ENCODE measurements at regions not wholly inside any gene's neighbourhood (a gene's known extent, or its start where the extent isn't known, plus 50 kb on each side); places are given as distances from the start of the nearest gene placed in this dataset.

DNA sequence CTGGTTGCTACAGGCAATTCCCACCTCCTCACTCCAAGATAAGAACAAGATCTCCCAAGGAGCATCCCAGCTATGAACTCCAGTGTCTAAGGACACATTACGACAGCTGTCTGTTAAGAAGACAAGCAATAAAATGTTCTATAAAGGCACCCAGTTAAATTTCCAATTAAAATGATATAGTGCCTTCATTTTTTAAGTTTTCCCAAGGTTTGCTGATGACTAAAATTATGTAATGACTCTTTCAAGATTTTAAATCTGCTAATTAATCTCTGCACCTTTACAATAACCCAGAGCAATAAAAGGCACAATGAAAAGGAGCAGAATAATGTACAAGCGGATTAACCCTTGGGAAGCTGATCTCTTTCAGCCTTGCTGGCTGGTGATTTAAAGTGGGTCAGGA is 61.6 kb upstream of the REG3G start:
- H3K27me3 ChIP-seq (ENCODE audit: control insufficient read depth in 5 of 5, insufficient read depth in 4 of 5, low read length in 5 of 5), result no peaks in the 10 kb centered on the region
- no peak overlapping the region for H3K27ac ChIP-seq (ENCODE audit: low read depth, low read length)
- no peak overlapping the region for H3K4me3 ChIP-seq (ENCODE audit: low read depth in 1 of 5, low read length in 5 of 5)
- H3K36me3 ChIP-seq (ENCODE audit: control insufficient read depth in 5 of 5, insufficient read depth in 5 of 5, low read length in 5 of 5), result no peaks in the 10 kb centered on the region
- H3K9me3 ChIP-seq (ENCODE audit: control insufficient read depth in 5 of 5, low read length in 5 of 5), result no peaks in the 10 kb centered on the region
- no peaks in the 10 kb centered on the region for H3K4me1 ChIP-seq (ENCODE audit: control insufficient read depth in 5 of 5, insufficient read depth in 5 of 5, low read length in 5 of 5)
- no peak overlapping the region for H3K9ac ChIP-seq (ENCODE audit: low read length in 5 of 5)

DNA sequence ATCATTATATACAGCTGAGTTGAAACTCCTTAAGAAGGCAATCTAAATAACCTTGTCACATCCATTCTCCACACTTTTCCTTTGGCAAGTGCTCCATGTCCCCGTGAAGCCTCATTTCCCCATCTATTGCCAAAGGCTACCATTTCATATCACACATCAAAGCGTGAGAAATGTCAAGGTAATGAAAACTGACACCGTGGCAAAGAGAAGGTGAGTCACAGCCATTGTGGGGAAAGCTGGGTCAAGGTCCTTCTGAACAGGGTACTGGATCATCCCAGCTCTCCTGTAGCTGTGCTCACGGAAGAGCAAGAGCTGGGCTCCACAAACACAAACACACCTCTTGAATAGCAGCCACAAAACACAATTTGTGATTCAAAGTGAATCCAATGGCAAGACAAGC is 58.2 kb upstream of the REG3G start:
- Histone ChIP-seq H3K4me1 (ENCODE audit: control insufficient read depth in 5 of 5, insufficient read depth in 5 of 5, low read length in 5 of 5) (no peaks in the 10 kb centered on the region), H3K9ac (ENCODE audit: low read length in 5 of 5) (no peak overlapping the region), H3K9me3 (ENCODE audit: control insufficient read depth in 5 of 5, low read length in 5 of 5) (no peaks in the 10 kb centered on the region), H3K27me3 (ENCODE audit: control insufficient read depth in 5 of 5, insufficient read depth in 4 of 5, low read length in 5 of 5) (no peaks in the 10 kb centered on the region), H3K36me3 (ENCODE audit: control insufficient read depth in 5 of 5, insufficient read depth in 5 of 5, low read length in 5 of 5) (no peaks in the 10 kb centered on the region), H3K27ac (ENCODE audit: low read depth, low read length) (no peak overlapping the region), H3K4me3 (ENCODE audit: low read depth in 1 of 5, low read length in 5 of 5) (no peak overlapping the region)

DNA sequence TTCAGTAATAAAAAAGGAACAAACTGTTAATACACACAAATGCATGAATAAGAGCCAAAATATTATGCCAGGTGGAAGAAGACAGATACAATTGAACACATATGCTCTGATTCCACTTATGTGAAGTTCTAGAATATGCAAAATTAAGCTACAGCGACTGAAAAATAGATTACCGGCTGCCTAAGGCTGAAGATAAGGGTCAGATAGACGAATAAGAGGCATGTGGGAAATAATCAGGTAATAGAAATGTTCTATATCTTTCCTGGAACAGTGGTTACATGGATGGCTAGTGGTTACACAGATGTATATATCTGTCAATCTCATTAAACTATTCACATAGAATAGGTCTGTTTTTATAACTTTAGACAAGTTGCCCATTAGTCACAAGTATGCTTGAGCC is 51.9 kb upstream of the REG3G start:
- H3K9me3 ChIP-seq (ENCODE audit: control insufficient read depth in 5 of 5, low read length in 5 of 5), result no peaks in the 10 kb centered on the region
- no peak overlapping the region for H3K9ac ChIP-seq (ENCODE audit: low read length in 5 of 5)

More for the DNA sequence above, 51.9 kb upstream of the REG3G start:
- Histone ChIP-seq H3K27me3 (ENCODE audit: control insufficient read depth in 5 of 5, insufficient read depth in 4 of 5, low read length in 5 of 5) (no peaks in the 10 kb centered on the region), H3K36me3 (ENCODE audit: control insufficient read depth in 5 of 5, insufficient read depth in 5 of 5, low read length in 5 of 5) (no peaks in the 10 kb centered on the region), H3K4me3 (ENCODE audit: low read depth in 1 of 5, low read length in 5 of 5) (no peak overlapping the region), H3K4me1 (ENCODE audit: control insufficient read depth in 5 of 5, insufficient read depth in 5 of 5, low read length in 5 of 5) (no peaks in the 10 kb centered on the region), H3K27ac (ENCODE audit: low read depth, low read length) (no peak overlapping the region)

Measured in subcutaneous abdominal adipose tissue (tissue), 5 donors.